A673 (cell line): ENCODE measurements at regions not wholly inside any gene's neighbourhood (a gene's known extent, or its start where the extent isn't known, plus 50 kb on each side); places are given as distances from the start of the nearest gene placed in this dataset.
"Not testable (repeated sequence)": the region's sequence is repeated elsewhere in the genome, so short reads cannot be mapped to it uniquely, and the experiment has no call there.

Experiments
- BruUV-seq: library from RNA; stranded (reverse); fragments of 400-500 nt; replicated peaks from 2 replicates; lab custom pipeline; 2021; lab: Mats Ljungman, UMichigan
- CTCF ChIA-PET: fragments of 300-600 bp; sonication (Branson Sonifier 250); formaldehyde crosslinking; loops from one replicate; lab custom pipeline; 2022; ENCODE audit warnings: antibody characterized with exemption; lab: Charles Lee
- POLR2A ChIA-PET: fragments of 300-600 bp; sonication (Branson Sonifier 250); formaldehyde crosslinking; loops from one replicate; lab custom pipeline; 2022; ENCODE audit warnings: antibody characterized with exemption; ENCODE audit not compliant: low non-redundant PET; lab: Charles Lee
- DNase-seq: peaks from one replicate; pipeline ENCODE4 v3.0.0-alpha.2; 2015; ENCODE audit warnings: low spot score
- H3K27ac ChIP-seq: fragments of 200-600 bp; sonication (generic); 2 replicates; pipeline ENCODE4 v1.5.1; 2016; ENCODE audit warnings: mixed run types, low read depth, mild to moderate bottlenecking, mixed read lengths, antibody characterized with exemption, low read length; ENCODE audit not compliant: poor library complexity, severe bottlenecking
- H3K27me3 ChIP-seq: fragments of 200-600 bp; sonication (generic); replicated peaks from 2 replicates; pipeline ENCODE4 v1.6.1; 2017; ENCODE audit warnings: mixed run types, low read depth, mild to moderate bottlenecking, mixed read lengths, antibody characterized with exemption, low read length; ENCODE audit not compliant: insufficient read depth, poor library complexity
- H3K36me3 ChIP-seq: fragments of 200-600 bp; sonication (generic); 2 replicates; pipeline ENCODE4 v1.6.1; 2016; ENCODE audit warnings: mixed run types, mild to moderate bottlenecking, mixed read lengths, antibody characterized with exemption, low read length; ENCODE audit not compliant: insufficient read depth, poor library complexity, severe bottlenecking
- H3K4me1 ChIP-seq: fragments of 200-600 bp; sonication (generic); 2 replicates; pipeline ENCODE4 v1.6.1; 2017; ENCODE audit warnings: mixed run types, mild to moderate bottlenecking, mixed read lengths, antibody characterized with exemption, low read length; ENCODE audit not compliant: insufficient read depth, poor library complexity, severe bottlenecking
- H3K4me3 ChIP-seq: fragments of 200-600 bp; sonication (generic); 2 replicates; pipeline ENCODE4 v1.5.1; 2016; ENCODE audit warnings: low read depth, mixed run types, mild to moderate bottlenecking, mixed read lengths, low read length; ENCODE audit not compliant: poor library complexity, severe bottlenecking
- H3K9me3 ChIP-seq: fragments of 200-600 bp; sonication (generic); 2 replicates; pipeline ENCODE4 v1.6.1; 2016; ENCODE audit warnings: mixed run types, low read depth, mild to moderate bottlenecking, mixed read lengths, antibody characterized with exemption, low read length; ENCODE audit not compliant: poor library complexity, severe bottlenecking
- CTCF ChIP-seq: fragments of 300-800, 200-600 bp; sonication (generic); conservative IDR thresholded peaks from 2 replicates; pipeline ENCODE4 v1.5.1; 2017; ENCODE audit warnings: low read depth, mild to moderate bottlenecking, antibody characterized with exemption, low read length, moderate library complexity, mixed read lengths
- EZH2 ChIP-seq: fragments of 200-600 bp; sonication (generic); IDR thresholded peaks from 2 replicates; pipeline ENCODE4 v1.6.1; 2017; ENCODE audit warnings: borderline replicate concordance, low read depth, mild to moderate bottlenecking, mixed read lengths, antibody characterized with exemption, low read length; ENCODE audit not compliant: poor library complexity, severe bottlenecking
- intact Hi-C: fragments of 100-400 bp; cut with micrococcal nuclease; formaldehyde crosslinking; loops from one replicate; pipeline ENCODE4 v1.10.0; 2022; ENCODE audit not compliant: unreplicated experiment

- ChIA-PET CTCF (no interaction called here), POLR2A (no interaction called here)
- H3K36me3 ChIP-seq, result no peaks in the 10 kb centered on the region
- no TSS peak for BruUV-seq
- H3K27ac ChIP-seq, result no peak overlapping the region
- intact Hi-C loops, result no loop called here
- no peaks in the 10 kb centered on the region for H3K9me3 ChIP-seq
- TF ChIP-seq CTCF, result no peak
- H3K4me3 ChIP-seq, result no peak overlapping the region
- no peaks in the 10 kb centered on the region for H3K4me1 ChIP-seq
- no peaks in the 10 kb centered on the region for H3K27me3 ChIP-seq
- no peak for DNase-seq
Observed at GRCh38 chr10:59036311-59037017, 140.0 kb upstream of the PHYHIPL start.

GRCh38 chr10:59037018-59037389, 139.4 kb upstream of the PHYHIPL start:
- Histone ChIP-seq H3K27ac (no peak overlapping the region), H3K27me3 (no peaks in the 10 kb centered on the region), H3K9me3 (no peaks in the 10 kb centered on the region), H3K36me3 (no peaks in the 10 kb centered on the region), H3K4me3 (no peak overlapping the region), H3K4me1 (no peaks in the 10 kb centered on the region)
- DNase-seq, result no peak
- intact Hi-C loops, result no loop called here
- TF ChIP-seq EZH2 (no peak), CTCF (no peak)
- BruUV-seq, result no TSS peak
- ChIA-PET POLR2A (no interaction called here), CTCF (no interaction called here)

- H3K36me3 ChIP-seq, result no peaks in the 10 kb centered on the region
- no peaks in the 10 kb centered on the region for H3K4me1 ChIP-seq
- TF ChIP-seq CTCF (no peak), EZH2 (no peak)
- POLR2A ChIA-PET, result no interaction called here
- H3K4me3 ChIP-seq, result no peak overlapping the region
- H3K27ac ChIP-seq, result no peak overlapping the region
- H3K27me3 ChIP-seq, result no peaks in the 10 kb centered on the region
- BruUV-seq, result no TSS peak
- CTCF ChIA-PET, result no interaction called here
- H3K9me3 ChIP-seq, result no peaks in the 10 kb centered on the region
- intact Hi-C loops, result no loop called here
- no peak for DNase-seq
Observed at GRCh38 chr10:59037506-59037905, 138.9 kb upstream of the PHYHIPL start.

- POLR2A ChIA-PET, CTCF ChIA-PET, H3K27ac ChIP-seq, H3K4me3 ChIP-seq, H3K4me1 ChIP-seq, H3K9me3 ChIP-seq, BruUV-seq, DNase-seq, H3K27me3 ChIP-seq, H3K36me3 ChIP-seq, intact Hi-C loops: not testable (repeated sequence)
Observed at GRCh38 chr10:59043358-59043757, 133.1 kb upstream of the PHYHIPL start.
